ENCODE measurements at regions not wholly inside any gene's neighbourhood (a gene's known extent, or its start where the extent isn't known, plus 50 kb on each side); places are given as distances from the start of the nearest gene placed in this dataset.

DNA sequence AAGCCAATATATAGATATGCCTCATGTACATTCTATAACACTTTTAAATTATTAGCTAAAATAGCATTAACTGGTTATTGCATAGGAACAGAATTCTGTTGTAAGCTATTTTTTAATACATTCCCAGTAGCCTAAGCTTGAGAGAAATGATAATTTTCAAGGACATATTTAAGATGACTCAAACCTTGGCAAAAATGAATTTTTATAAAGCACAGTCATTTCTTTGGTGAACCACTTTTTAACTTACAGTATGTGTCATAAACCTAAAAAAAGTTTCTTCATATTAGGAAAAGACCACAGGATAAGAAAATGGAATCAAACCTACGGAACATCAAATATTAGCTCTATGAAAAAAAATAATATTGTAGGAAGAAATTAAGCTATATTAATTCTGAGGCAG lies 986.3 kb downstream of the STIM2 start:
- DNase-seq (ENCODE audit: low spot score), result no peak

DNA sequence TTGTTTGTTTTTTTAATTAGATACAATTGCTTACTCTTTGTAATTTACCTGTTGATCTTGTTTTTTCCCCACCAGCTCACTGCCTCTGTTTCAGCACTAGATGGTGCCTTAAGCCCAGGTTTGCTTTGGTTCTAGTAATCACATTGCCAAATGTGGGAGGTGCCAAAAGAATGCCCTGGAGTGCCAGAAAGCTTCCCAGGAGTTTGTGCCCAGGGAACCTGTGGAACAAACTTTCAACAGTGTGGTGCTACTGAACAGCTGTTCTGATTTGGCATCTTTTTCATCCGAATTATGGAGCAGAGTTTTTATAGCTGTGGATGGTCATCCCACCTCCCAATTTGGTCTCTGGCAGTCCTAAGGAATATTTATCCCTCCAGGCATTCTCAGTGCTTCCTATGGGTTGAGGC lies 1000.7 kb downstream of the STIM2 start:
- peak; percentile 1 for DNase-seq (ENCODE audit: low spot score)

DNA sequence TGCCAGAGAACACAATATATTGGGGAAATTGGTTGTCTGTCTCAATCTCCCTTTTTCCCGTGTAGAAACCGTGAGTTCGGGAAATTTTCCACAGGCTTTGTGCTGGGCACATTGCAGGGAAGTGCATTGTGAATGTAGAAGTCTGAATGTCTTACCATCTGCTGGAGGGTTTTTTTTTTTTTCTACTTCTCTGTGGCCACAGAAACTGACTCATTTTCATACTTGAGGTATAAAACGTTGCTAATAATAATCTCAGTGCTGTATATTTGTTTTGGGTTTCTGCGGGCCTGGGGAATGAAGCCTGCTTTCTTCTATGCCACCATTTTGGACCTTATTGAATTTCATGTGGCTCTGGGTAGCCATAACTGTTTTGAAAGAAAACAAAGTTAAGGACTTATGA lies 1001.2 kb downstream of the STIM2 start:
- DNase-seq (ENCODE audit: low spot score), result no peak

DNA sequence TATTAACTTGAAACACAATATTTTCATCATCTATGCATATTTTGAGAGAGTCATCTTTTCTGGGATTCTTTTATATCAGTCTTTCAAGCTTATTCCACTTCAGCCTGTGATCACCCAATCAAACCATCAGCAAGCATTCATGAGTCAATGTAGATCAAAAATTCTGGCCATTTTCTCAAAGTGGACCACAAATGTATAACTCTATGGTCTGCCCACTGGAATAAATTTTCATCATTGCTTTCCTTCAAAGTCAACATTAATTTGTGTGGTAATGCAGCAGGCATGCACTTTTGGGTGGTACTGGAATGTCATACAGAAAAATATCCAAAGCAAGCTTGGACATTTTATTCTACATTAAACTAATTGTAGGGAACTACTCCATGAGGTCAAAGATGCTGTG lies 1013.0 kb downstream of the STIM2 start:
- DNase-seq (ENCODE audit: low spot score), result no peak

DNA sequence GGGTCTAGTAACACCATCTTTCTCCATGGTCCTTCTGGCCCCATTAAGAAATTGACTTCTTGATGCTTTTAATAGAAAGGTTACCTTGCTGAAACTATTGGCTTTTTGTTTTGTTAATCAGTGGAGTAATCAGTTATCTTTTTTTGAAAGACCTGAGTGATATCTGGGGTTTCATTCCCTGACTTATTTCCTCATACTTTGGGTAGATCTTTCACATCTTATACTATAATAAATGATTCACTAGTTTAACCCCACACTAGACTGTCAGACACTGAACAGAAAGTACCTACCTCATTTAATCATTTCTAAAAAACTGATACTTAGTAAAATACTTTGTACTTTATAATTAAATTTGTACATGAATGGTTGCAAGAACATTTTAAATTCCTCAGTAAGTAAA lies 1021.1 kb downstream of the STIM2 start:
- DNase-seq (ENCODE audit: low spot score), result no peak

DNA sequence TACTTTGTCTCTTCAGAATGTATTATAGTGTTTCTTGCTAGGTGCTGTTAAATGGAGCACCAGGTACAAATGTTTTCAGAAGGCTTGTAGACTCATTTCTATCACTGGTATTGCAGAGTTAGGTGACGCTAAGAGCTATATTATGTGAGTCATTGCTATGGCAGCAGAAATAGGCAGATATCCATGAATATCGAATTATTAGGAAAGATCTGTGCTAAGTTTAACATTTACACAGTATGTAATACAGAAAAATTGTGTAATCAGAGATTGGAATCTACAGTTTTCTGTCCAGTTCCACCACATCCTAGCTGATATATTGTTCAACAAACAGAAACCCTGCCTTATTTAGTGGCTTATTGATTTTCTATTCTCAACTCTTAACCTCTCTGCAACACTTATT lies 1025.5 kb downstream of the STIM2 start:
- no peak for DNase-seq (ENCODE audit: low spot score)

DNA sequence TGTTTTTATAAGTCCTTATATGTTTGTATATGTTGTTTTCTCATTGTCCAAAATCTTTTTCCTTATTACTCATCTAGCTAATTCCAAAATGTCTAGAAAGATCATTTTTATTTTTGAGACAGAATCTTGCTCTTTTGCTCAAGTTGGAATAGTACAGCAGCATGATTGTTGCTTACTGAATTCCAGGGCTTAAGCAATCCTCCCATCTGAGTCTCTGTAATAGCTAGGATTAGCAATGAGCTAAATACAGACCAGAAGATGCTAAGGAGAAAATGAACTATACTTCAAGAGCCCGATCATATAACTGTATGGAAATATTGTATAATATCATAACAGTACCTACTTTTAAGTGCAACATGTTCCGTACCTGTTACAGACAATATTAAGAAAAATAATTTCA lies 1027.0 kb downstream of the STIM2 start:
- DNase-seq (ENCODE audit: low spot score), result no peak

DNA sequence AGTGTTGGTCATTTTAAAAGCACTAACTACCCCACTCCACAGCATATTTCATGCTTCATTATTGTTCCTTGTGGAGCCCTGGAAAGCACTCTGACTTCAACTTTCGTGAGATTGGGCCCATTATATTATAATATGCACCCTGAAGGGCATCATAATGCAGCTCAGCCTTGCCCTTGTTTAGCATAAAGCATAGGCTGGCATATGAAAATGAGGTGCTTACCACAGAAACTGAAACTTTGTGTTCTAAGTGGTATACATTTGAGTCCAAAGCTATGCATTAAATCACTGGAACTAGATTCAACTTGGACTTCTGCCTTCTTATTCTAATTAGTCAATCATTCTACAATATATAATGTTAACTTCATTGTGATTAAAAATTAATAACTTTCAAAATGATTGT lies 1027.9 kb downstream of the STIM2 start:
- DNase-seq (ENCODE audit: low spot score), result no peak

DNA sequence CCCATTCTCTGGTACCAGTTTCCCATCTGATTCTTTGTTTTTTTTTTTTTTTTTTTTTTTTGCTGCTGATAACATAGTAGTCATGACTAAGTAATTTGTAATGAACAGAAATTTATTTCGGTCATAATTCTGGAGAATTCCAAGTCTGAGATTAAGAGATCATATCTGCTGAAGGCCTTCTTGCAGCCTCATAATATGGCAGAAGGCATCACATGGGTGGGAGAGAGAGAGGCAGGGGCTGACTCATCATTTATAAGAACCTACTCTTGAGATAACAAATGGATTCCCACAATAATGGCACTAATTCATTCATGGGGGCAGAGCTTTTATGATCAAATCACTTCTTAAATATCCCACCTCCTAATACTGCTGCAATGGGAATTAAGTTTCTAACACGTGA lies 1034.3 kb downstream of the STIM2 start:
- no peak for DNase-seq (ENCODE audit: low spot score)

DNA sequence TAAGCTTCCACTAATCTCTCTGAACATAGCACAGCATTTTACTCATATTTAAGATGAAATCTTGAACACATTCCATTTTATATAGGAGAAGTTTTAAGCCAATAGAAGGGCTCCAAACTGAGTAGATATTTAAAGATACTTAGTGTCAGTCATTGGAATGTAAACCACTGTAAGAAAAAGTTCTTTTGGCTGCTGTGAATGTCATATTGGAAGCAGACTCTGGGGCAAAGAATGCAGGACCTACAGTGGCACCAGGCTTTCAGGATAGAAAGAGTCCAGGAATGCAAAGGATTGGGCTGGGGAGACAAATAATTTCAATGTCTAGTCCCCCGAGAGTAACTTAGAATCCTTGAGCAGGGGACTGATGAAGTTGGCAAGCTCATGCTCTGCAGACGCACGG lies 1047.7 kb downstream of the STIM2 start:
- no peak for DNase-seq (ENCODE audit: low spot score)

DNA sequence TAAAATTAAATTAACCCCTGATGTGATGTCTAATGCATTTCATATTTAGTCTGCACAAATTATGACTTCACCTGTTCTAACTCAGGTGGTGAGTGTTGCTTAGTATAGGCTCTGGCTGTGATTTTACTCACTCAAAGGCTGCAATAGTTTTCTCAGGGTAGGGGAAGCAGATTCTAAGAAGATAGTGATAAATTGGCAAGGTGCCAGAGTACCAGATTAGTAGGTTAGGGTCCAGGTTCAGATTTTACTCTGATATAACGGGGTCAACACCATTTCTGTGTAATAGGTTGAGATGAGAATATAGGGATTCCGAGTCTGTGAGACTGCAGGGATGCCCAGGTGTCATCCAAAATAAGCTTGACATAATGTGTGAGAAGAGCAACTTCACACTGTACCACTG lies 1049.6 kb downstream of the STIM2 start:
- no peak for DNase-seq (ENCODE audit: low spot score)

DNA sequence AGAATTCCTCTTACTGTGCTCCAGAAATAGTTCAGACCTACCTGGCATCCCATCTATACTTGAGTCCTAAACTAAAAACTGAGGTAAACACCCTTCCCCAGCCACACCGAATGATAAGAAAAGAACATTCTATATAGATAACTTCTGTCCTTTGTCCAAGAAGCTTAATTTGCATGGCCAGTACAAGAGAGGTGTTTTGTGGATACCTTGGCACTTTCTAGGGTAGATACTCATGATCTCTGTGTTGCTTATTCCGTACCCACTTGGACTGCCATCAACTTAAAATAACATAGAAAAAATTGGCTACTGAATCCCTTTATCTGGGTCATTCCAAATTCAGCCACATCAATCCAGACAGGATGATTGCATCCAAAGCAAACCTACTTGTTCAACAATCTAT lies 1050.4 kb downstream of the STIM2 start:
- no peak for DNase-seq (ENCODE audit: low spot score)

DNA sequence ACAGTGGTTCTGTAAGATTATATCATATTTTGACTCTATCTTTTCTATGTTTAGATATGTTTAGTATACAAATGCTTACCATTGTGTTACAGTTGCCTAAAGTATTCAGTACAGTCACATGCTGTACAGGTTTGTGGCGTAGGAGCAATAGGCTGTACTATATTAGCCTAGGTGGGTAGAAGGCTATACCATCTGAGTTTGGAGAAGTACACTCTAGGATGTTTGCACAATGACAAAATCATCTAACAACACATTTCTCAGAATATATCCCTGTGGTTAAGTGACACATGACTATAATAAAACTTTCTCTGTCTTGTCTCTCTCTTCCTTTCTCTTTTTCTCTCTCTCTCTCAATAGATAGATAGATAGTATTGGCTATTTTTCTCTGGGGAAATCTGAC lies 1053.1 kb downstream of the STIM2 start:
- no peak for DNase-seq (ENCODE audit: low spot score)

DNA sequence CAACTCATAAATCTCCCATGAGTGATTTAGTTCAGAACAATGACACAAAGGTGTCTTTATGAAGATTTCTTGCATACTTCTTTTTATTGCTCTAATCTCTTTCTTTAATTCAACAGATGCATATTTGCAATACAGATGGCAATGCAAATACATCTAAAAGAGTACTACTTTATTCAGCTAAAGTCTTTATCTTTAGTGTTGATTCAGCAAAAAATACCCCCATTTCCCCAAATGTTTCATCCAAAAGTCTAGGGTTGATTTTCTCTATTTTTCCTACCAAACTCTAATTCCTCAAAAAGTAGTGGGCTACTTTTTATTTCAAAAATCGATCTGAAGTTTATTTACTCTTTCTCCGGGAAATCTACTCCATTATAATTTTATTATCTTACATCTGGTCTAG lies 1055.2 kb downstream of the STIM2 start:
- no peak for DNase-seq (ENCODE audit: low spot score)

DNA sequence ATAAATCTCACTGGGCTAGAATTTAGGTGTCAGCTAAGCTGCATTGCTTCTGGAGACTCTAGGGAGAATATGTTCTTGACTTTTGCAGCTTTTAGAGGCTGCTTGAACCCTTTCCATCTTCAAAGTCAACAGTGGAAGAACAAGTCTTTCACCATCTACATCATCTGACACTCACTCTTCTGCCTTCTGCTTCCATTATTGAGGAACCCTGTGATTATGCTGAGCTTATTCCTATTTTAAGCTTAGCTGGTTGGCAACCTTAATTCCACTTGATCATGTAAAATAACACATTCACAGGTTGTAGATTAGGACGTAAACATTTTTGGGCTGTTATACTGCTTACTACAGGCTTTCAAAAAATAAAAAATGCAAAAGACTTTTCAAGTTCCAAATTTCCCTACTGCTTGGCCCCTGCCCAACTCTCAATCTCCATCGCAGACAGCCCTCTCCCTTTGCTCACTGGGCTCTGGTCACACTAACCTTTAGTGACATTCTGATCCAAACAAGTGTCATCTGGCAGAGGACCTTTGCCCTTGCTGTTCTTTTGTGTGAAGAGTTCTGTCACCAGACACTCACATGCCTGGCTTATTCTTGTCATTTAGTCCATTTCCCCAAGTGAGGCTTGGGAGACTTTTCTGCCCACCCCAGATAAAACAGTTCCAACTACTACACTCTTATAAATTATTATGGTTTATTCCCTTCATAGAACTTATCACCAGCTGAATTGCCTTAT lies 1056.0 kb downstream of the STIM2 start:
- DNase-seq (ENCODE audit: low spot score), result no peak

DNA sequence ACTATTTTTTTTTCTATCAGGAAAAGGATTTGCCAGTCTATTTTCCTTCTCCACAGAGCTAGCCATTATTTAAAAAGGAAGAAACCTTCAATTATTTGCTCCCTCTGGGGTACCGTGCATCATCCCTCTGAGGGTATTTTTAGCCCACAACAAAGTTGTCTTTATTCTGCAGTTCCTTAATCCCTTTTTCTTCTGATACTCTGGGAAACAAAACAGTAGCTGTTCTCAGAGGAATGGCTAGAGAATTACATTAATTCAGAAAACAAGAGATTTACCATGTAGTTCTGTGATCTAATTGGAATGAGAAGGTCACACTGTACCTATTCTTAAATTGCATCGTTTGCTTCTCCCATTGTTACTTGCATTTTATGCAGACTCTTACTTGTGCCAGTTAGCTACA lies 1056.7 kb downstream of the STIM2 start:
- no peak for DNase-seq (ENCODE audit: low spot score)

DNA sequence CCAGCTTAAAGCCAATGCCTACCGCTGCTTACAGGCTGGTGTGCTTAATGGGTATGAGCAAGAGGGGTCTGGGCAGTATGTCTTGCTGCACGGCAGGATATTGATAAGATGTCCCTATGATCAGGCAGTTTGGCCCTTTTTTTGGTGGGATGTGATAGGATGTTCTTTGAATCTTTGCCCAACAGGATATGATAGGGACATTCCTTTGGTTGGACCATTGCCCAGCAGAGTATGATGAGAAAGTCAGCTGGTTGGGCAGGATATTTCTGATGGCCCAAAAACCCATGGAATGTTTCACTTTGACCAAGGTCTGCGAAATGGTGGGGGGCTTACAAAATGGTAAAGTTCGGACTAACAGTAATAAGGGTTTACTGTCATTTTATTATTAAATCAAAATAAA lies 1060.6 kb downstream of the STIM2 start:
- no peak for DNase-seq (ENCODE audit: low spot score)

DNA sequence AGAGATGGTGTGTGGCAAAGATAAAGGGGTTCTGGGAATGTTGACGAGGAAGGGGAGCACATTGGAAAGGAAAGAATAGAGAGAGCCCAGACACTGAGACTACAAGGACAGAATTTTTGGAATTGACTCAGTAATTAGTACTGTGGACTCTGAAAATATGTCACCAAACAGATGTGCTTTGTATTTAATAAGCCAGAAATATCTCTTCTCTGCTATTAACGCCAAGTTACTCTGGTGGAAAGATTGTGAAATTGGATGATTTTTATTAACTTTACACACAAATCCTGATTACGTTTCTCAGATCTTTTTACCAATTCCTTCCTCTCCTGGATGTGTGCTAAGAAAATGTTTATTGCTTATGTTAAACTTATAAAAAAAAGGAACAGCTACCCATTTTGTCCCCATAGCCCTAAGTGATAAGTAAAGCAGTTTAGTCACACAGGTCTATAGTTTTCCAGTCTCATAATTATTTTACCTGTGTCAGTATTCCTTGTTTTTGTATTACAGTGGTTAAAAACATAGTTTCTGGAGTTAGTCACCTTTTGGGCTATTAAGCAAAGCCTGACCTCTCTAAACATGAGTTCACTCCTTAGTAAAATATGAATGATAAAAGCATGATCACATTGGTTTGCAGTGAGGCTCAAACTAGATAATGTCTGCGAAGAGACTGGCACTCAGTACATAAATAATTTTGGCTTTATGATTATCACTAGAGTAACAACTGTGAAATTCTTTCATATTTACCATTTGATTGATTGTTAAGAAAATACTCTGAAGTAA lies 1068.3 kb downstream of the STIM2 start:
- DNase-seq (ENCODE audit: low spot score), result no peak

DNA sequence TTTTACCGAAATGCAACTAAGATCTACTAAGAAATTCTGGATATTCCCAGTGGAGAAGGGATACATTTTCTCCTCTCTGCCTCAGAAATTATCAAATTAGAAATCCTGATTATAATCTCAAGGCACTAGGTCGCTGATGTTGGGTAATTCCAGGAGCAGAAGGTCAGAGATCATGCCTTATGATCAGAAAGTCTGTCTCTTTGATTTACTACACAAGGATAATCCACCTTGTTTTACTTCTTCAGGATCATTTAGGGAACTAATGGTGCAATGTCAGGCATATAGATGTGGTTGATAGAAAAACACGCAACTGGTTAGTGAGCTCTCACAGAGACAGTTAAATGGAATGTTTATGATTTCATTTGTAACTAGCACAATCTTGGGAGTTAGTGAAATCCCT lies 1069.7 kb downstream of the STIM2 start:
- no peak for DNase-seq (ENCODE audit: low spot score)

DNA sequence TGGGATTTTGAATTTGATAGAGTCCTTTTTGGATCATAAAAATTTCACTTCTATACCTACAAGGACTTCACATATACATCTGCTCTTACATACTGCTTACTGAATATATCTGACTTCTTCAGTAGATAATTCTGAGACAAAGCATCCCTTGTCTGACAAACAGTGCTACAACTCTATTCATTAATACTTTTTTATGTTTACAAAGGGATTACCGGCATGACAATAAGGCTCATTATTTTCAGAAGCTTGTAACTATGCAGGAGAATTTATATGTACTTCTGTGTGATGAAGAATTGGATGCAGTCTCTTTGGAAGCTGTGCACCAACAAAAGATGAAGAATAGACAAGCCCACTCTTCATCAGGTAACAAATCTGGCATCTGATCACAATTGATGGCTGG lies 1070.3 kb downstream of the STIM2 start:
- DNase-seq (ENCODE audit: low spot score), result no peak

DNA sequence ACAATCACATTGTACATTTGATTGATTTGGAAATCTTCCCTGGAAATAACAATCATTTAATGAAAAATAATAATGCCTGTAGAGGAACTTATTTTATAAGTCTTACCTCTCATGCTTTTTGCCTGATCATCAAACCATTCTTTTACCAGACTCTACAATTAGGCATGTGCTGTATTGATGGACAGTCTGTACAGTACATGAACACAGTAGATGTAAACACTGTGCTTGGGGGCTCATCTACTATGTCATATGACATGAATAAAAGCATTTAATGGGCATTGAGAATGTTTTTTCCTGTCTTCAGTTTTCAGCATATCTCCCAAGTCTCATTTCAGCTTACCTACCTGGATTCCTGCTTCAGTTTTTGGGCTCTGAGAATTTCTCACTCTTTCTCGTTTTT lies 1070.9 kb downstream of the STIM2 start:
- no peak for DNase-seq (ENCODE audit: low spot score)

DNA sequence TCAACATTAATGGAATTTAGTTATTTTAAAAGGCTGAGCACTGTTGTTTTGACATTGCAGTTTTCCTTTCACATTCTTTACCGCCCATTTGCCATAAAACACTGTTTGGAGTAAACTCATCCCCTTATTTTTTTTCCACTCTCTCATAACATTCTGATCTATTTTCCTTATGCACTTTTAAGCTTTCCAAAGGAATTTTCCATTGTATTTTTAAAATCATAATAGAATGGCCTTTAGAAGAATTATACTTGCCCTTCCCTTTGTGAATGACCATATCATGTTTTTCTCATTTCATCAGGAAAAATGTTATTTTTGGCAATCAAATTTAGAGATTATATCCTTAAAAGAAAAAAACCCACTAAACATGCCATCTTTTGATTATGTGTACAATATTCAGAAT lies 1074.2 kb downstream of the STIM2 start:
- no peak for DNase-seq (ENCODE audit: low spot score)

DNA sequence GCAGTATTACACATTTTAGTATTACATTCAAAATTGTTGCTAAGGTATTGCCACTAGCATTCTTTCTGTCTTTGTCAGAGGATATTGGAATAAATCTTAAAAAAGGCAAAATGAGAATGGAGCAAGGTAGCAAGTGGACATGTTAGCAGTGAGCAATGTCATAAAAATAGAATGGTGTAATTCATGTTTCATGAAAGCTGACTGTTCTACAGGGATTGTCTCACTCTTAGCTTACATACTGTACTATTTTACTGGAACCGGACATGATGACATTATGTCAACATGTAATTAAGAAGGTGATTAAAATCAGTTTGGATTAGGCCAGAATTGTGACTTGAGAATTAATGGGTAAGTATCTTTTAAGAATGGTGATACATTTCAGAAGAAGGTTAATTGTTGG lies 1086.2 kb downstream of the STIM2 start:
- no peak for DNase-seq (ENCODE audit: low spot score)

DNA sequence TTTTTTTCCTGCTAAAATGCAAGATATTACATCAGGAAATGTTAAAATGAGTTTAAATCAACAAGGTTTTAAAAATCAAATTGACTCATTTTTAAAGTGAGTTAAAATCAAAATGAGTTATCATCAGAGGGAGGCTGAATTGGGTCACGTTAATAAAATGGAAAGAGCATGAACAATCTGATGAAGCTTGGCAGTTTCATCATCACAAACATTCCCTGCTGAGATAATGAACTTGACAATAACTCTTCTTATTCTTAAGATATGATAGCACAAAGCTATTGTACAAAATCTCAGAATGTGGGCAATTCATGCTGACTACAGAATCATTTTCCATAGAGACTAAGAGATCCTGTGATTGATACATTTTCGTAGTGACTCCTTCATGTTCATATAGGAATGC lies 1086.7 kb downstream of the STIM2 start:
- no peak for DNase-seq (ENCODE audit: low spot score)
